Adrenal gland (tissue), 9 donors: ENCODE measurements at regions not wholly inside any gene's neighbourhood (a gene's known extent, or its start where the extent isn't known, plus 50 kb on each side); places are given as distances from the start of the nearest gene placed in this dataset.
"Not testable (repeated sequence)": the region's sequence is repeated elsewhere in the genome, so short reads cannot be mapped to it uniquely, and the experiment has no call there.

Experiments used
- DNase-seq, 7 donors: peaks; one replicate each; pipeline ENCODE4 v3.0.0-alpha.2; 2019 to 2020
- H3K27ac ChIP-seq, 5 donors: fragments of 200-600 bp; sonication (generic) in 4 of 5; 1 replicate in 3 of 5; 2 replicates in 2 of 5; pipeline versions ENCODE4 v1.5.1 to v1.8.0; 2016 to 2020; ENCODE audit warnings: mild to moderate bottlenecking in 1 of 5
- H3K27me3 ChIP-seq: fragments of 200-600 bp; 2 replicates; pipeline ENCODE4 v1.8.0; 2021
- H3K36me3 ChIP-seq, 2 donors: fragments of 200-600 bp; replicated peaks in 1 of 2; 1 replicate in 1 of 2; 2 replicates in 1 of 2; pipeline versions ENCODE4 v1.5.1 to v1.8.0; 2018 to 2022
- H3K4me1 ChIP-seq, 2 donors: fragments of 200-600 bp; replicated peaks in 1 of 2; 1 replicate in 1 of 2; 2 replicates in 1 of 2; pipeline versions ENCODE4 v1.5.1 to v1.8.0; 2018 to 2021
- H3K4me3 ChIP-seq, 4 donors: fragments of 200-600 bp; sonication (generic) in 3 of 4; one replicate each; pipeline ENCODE4 v1.5.1; 2016 to 2018
- H3K9me3 ChIP-seq, 3 donors: fragments of 200-600 bp; sonication (generic) in 1 of 3; replicated peaks in 1 of 3; 1 replicate in 2 of 3; 2 replicates in 1 of 3; pipeline versions ENCODE4 v1.5.1 to v1.8.0; 2016 to 2021
- POLR2A ChIP-seq, 2 donors: fragments of 450-650 bp; IDR thresholded peaks; one replicate each; pipeline ENCODE4 v1.6.1; 2017; ENCODE audit warnings: antibody characterized with exemption in 2 of 2, mild to moderate bottlenecking in 2 of 2, moderate library complexity in 1 of 2
- WGBS, 4 donors: extraction: QIAGEN DNeasy Blood & Tissue Kit in 2 of 4; methylation state at CpG; one replicate each; pipeline versions ENCODE4 v1.1.5 to v1.1.7; 2013 to 2017; 5-methylcytosine and 5-hydroxymethylcytosine counted together
- intact Hi-C, 2 donors: fragments of 100-400 bp; cut with DNase I; formaldehyde crosslinking; loops; one replicate each; pipeline versions ENCODE4 v1.14.1 to v1.15.0; 2022 to 2023
- TF ChIP-seq, protein P1 (sequence below), 6 experiments: fragments of 450-650 bp in 4 of 6; fragments of 200-600 bp in 2 of 6; sonication (generic) in 1 of 6; IDR thresholded peaks; 1 replicate in 5 of 6; 2 replicates in 1 of 6; pipeline versions ENCODE4 v1.5.1 to v1.8.0; 2016 to 2021; ENCODE audit warnings: antibody characterized with exemption in 6 of 6, mild to moderate bottlenecking in 2 of 6, moderate library complexity in 1 of 6
- donor health status: healthy with polysubstance abuse.
- donor health status: Bipolar disorder and iron deficiency.
- donor health status: DM: yes; HTN: yes; CAD: no.
- donor health status: DM: no; HTN: no; CAD: no.
- donor health status: DM: no; HTN: no; CAD: no.

DNA sequence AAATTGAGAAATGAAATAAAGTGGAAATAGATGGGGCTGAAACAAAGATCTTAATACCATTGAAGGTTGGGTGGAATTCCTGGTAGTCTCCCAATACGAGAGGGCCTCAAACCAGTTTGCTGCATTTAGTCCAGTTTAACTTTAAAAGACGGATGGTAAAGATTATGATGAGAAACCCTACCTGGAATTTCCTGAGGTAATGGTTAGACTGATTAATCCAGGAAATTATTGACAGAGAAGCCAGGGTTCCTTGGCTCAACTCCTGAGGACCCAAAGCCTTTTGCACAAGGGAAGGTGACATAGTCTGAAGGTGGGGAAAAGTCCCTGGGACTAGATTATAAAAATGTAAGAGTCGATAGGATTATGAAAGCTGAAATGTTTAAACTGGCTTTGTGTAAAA lies 133.2 kb upstream of the SLITRK5 start:
- Histone ChIP-seq H3K27me3 (no peaks in the 10 kb centered on the region), H3K36me3 (no peaks in the 10 kb centered on the region), H3K9me3 (no peaks in the 10 kb centered on the region), H3K4me1 (no peaks in the 10 kb centered on the region), H3K4me3 (no peak overlapping the region), H3K27ac (no peak overlapping the region)
- intact Hi-C loops = no loop called here
- 62 to 78% (median 70%) methylated on average over 3 of the region's 3 CpGs for WGBS, 4 donors
- TF ChIP-seq, protein P1, sequence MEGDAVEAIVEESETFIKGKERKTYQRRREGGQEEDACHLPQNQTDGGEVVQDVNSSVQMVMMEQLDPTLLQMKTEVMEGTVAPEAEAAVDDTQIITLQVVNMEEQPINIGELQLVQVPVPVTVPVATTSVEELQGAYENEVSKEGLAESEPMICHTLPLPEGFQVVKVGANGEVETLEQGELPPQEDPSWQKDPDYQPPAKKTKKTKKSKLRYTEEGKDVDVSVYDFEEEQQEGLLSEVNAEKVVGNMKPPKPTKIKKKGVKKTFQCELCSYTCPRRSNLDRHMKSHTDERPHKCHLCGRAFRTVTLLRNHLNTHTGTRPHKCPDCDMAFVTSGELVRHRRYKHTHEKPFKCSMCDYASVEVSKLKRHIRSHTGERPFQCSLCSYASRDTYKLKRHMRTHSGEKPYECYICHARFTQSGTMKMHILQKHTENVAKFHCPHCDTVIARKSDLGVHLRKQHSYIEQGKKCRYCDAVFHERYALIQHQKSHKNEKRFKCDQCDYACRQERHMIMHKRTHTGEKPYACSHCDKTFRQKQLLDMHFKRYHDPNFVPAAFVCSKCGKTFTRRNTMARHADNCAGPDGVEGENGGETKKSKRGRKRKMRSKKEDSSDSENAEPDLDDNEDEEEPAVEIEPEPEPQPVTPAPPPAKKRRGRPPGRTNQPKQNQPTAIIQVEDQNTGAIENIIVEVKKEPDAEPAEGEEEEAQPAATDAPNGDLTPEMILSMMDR (IDR thresholded peaks at IDR 0.05) = no peak
- TF ChIP-seq POLR2A (IDR thresholded peaks at IDR 0.05) = no peak
- DNase-seq = no peak

- no peak for DNase-seq
- no peaks in the 10 kb centered on the region for H3K4me1 ChIP-seq
- H3K4me3 ChIP-seq = no peak overlapping the region
- no peak for TF ChIP-seq POLR2A (IDR thresholded peaks at IDR 0.05)
- TF ChIP-seq, protein P1 (IDR thresholded peaks at IDR 0.05) = no peak
- no peaks in the 10 kb centered on the region for H3K27me3 ChIP-seq
- H3K9me3 ChIP-seq = no peaks in the 10 kb centered on the region
- no peaks in the 10 kb centered on the region for H3K36me3 ChIP-seq
- intact Hi-C loops = no loop called here
- no peak overlapping the region for H3K27ac ChIP-seq
Measured at GRCh38 chr13:87538366-87539052, 132.7 kb upstream of the SLITRK5 start.

DNA sequence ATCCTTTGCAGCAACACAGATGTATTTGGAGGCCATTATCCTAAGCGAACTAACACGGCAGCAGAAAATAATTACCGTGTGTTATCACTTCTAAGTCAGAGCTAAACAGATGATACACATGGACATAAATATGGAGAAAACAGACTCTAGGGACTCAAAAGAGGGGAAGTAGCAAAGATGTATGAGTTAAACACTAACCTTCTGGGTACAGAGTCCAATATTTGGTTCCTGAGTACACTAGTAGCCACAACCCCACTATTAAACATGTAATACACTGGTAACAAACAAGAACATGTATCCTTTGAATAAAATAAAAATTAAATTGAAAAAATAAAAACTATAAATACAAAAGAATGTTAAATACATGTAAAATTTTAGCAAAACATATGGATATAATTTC lies 118.0 kb upstream of the SLITRK5 start:
- Histone ChIP-seq H3K36me3 (no peaks in the 10 kb centered on the region), H3K27ac (no peak overlapping the region), H3K4me3 (no peak overlapping the region), H3K9me3 (no peaks in the 10 kb centered on the region), H3K4me1 (no peaks in the 10 kb centered on the region), H3K27me3 (no peaks in the 10 kb centered on the region)
- intact Hi-C loops = no loop called here
- DNase-seq = no peak
- 79 to 89% (median 85%) methylated on average over 3 of the region's 3 CpGs for WGBS, 4 donors
- no peak for TF ChIP-seq POLR2A (IDR thresholded peaks at IDR 0.05)
- TF ChIP-seq, protein P1 (IDR thresholded peaks at IDR 0.05) = no peak

DNA sequence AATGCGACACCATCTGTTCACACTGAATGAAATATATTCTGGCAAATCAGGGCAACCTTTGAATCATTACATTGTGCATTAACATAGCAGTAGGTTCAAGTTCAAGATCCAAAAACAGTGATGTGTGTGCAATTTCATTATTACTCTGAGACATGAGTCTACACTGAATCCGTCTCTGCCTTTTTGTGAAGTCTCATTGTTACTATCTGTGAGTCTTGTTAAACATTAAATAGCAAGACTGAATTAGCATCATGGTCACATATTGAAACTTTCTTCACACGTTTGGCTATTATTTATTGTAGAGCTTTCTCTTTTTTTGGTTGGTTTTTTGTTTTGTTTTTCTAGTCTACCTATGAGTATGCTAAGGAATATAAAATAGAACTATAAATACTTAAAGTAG lies 117.1 kb upstream of the SLITRK5 start:
- intact Hi-C loops = no loop called here
- Histone ChIP-seq H3K27me3 (no peaks in the 10 kb centered on the region), H3K4me1 (no peaks in the 10 kb centered on the region), H3K9me3 (no peaks in the 10 kb centered on the region), H3K27ac (no peak overlapping the region), H3K4me3 (no peak overlapping the region), H3K36me3 (no peaks in the 10 kb centered on the region)
- DNase-seq = no peak
- WGBS, 4 donors = 61 to 69% (median 67%) methylated on average over 3 of the region's 3 CpGs
- TF ChIP-seq POLR2A (IDR thresholded peaks at IDR 0.05) = no peak

- H3K36me3 ChIP-seq = no peaks in the 10 kb centered on the region
- no peak for DNase-seq
- H3K4me1 ChIP-seq = no peaks in the 10 kb centered on the region
- WGBS, 4 donors = 52 to 66% (median 62%) methylated on average over 2 of the region's 2 CpGs
- no peaks in the 10 kb centered on the region for H3K27me3 ChIP-seq
- TF ChIP-seq, protein P1 (IDR thresholded peaks at IDR 0.05) = no peak
- TF ChIP-seq POLR2A (IDR thresholded peaks at IDR 0.05) = no peak
- no peak overlapping the region for H3K4me3 ChIP-seq
- no peaks in the 10 kb centered on the region for H3K9me3 ChIP-seq
- H3K27ac ChIP-seq = no peak overlapping the region
- intact Hi-C loops = no loop called here
Measured at GRCh38 chr13:87557788-87558187, 113.4 kb upstream of the SLITRK5 start.

- H3K4me3 ChIP-seq, H3K36me3 ChIP-seq, H3K4me1 ChIP-seq, H3K27ac ChIP-seq, H3K27me3 ChIP-seq, intact Hi-C loops, DNase-seq: not testable (repeated sequence)
- 91 to 95% (median 92%) methylated on average over 11 to 31 of the region's 31 CpGs for WGBS, 4 donors
- H3K9me3 ChIP-seq = peaks cover 0 to 11% (median 0%) of the 10 kb centered on the region in 3 donors
Measured at GRCh38 chr13:87561580-87561979, 109.6 kb upstream of the SLITRK5 start.
